HS-27A (cell line): ENCODE measurements at regions not wholly inside any gene's neighbourhood (a gene's known extent, or its start where the extent isn't known, plus 50 kb on each side); places are given as distances from the start of the nearest gene placed in this dataset.

Experiments
- DNase-seq: peaks from one replicate; pipeline ENCODE4 v3.0.0-alpha.2; 2012; ENCODE audit warnings: low read depth, missing footprints

DNA sequence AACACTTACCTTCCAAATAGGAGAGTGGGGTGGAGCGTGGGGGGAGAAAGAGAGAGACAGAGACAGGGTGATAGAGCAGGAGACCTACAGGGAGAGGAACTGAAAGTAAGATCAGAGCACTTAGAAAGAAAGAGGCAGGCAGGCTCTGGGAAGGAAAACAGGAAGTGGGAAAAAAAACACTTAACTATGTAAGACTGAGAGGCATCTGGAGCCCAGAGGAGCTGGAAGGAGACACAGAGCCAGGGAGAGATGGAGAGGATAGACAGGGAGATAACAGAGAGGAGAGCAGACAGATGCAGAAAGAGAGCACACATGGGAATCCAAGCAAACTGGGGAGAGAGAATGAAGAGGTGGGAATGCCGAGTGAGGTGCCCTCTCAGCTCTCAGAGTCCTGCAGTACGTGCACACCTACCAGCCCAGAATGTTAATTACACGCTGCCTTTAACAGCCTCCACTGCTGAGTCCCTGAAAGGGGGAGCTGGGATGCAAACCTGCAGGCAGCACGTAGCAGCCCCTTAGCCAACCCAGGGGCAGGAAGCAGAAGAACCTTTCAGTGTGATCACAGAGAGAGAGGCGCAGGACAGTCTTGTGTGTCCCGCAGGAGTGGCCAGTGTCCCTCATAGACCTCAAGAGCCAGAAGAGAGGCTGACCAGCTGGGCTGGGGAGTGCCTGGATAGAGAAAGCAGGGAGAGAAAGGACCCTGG, 132.7 kb upstream of the LRFN2 start:
- DNase-seq, result no peak

DNA sequence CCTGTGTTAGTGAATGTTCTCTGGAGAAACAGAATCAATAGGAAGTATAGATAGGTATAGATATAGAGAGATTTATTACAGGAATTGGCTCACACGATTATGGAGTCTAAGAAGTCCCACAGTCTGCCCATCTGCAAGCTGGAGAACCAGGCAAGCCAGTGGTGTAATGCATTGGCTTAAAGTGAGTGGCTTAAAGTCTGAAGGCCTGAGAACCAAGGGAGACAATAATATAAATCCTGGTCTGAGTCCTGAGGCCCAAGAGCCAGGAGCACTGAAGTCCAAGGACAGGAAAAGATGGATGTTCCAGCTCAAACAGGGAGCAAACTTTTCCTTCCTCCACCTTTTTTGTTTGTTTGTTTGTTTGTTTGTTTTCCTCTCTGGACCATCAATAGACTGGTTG, 131.2 kb upstream of the LRFN2 start:
- DNase-seq, result no peak

DNA sequence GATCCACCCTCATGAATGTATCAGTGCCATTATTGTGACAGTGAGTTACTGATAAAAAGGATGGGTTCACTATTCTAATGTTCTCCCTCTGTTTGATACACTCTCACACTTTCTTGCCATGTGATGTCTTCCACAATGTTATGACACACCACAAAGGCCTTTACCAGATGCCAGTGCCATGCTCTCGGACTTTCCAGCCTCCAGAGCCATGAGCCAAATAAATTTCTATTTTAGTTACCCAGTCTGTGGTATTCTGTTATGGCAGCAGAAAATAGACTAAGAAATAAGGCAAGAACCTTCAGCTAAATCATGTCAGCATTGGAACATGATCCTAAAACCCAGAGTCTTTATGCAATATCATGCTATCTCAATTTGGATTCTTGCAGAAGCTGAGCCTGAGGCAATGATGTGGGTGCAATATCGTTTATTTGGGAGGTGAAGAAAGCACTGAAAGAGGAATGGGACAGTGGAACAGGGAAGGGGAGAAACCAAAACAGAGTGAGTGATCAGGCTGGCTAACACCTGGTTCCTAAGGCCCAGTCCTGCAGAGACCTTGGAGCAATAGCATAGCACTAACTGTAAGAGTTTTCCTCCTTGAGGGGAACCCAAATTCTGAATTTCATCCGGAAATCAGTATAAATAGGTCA, 130.4 kb upstream of the LRFN2 start:
- DNase-seq, result no peak

GRCh38 chr6:40715570-40716403, 128.6 kb upstream of the LRFN2 start:
- no peak for DNase-seq

GRCh38 chr6:40714576-40715564, 127.7 kb upstream of the LRFN2 start:
- no peak for DNase-seq

DNA sequence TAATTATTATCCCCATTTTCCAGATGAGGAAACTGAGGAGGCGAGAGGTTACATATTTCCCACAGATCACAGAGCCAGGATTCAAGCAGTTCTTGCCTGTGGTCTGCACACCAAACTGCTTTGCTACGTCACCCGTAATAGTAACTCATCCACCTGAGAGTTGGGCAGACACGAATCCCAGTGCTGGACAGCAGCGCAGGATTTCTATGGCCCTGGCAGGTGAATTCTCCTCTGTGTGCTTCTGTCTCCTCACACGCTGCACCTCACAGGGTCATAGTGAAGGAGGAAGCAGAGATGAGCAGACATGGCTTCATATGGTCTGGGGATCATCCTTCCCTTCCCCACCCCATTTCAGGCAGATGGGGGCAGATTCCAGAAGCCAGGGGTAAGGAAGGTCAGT, 127.0 kb upstream of the LRFN2 start:
- DNase-seq, result no peak

DNA sequence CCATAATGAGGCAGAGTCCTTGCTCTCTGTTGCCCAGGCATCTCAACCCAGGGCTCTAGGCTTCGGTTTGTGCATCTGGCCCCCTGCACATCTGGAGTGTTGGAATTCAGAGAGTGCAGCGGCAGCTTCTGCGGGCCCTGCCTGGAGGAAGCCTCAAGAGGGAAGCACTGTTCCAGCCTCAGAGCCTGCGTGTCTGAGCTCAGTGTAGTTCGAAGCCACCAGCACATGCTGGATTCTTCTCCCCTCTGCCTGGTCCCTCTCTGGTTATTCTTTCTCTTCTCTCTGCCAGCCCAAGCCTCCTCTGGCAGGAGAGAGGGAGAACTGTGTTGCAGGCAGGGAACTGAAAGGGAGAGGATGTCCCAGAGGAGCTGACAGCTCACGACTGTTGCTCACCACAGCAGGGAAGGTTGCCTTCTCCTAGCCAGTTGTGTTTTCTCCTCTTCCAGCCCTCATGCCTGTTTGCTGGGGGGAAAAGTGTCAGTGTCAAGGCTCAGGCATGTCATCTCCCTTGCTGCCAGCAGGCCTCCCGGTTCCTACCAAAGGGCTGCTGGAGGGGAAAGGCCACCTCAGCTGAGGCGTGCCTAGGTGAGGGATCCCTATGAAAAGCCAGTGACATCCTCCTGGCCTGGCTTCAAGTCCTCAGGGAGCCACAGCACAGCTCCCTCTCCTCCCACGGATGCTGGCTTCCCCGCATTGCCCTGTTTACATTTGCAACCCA, 126.0 kb upstream of the LRFN2 start:
- no peak for DNase-seq

- DNase-seq, result no peak
Observed at GRCh38 chr6:40710626-40711330, 123.6 kb upstream of the LRFN2 start.

DNA sequence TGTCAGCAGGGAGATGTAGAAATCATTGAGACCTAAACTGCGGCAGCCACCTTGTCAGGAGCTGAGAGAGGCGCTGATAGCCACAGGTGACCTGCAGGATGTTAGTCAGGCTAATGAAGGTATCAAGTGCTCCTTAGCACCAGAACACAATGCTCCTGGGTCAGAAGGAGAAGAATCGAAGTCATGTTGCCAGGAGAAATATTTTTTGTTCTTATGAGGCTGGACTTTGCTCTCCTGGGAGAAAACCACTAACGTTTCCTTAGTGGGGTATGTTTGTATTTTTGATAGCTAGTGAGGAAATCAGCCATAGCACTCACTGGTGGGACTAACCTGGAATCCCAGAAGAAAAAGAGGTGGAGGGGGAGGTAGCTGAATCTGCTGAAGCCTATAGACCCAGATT, 120.9 kb upstream of the LRFN2 start:
- DNase-seq, result no peak

- DNase-seq, result no peak
Observed at GRCh38 chr6:40706178-40706577, 119.0 kb upstream of the LRFN2 start.

DNA sequence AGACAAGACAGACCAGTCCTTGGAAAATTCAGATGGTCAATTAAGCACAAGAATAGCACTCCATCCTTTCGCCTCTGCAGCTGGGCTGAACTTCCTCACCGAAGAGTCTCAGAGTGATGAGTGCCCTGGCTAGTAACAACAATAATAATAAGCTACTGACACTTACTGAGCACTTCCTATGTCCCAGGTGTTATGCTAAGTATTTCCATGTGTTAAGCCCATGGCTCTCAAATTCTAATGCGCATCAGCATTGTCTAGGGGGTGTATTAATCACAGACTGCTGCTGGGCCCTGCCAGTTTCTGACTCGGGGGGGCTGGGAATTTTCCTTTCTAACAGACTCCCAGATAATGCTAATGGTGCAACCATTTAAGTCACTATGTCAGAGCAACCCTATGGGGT, 118.2 kb upstream of the LRFN2 start:
- no peak for DNase-seq

DNA sequence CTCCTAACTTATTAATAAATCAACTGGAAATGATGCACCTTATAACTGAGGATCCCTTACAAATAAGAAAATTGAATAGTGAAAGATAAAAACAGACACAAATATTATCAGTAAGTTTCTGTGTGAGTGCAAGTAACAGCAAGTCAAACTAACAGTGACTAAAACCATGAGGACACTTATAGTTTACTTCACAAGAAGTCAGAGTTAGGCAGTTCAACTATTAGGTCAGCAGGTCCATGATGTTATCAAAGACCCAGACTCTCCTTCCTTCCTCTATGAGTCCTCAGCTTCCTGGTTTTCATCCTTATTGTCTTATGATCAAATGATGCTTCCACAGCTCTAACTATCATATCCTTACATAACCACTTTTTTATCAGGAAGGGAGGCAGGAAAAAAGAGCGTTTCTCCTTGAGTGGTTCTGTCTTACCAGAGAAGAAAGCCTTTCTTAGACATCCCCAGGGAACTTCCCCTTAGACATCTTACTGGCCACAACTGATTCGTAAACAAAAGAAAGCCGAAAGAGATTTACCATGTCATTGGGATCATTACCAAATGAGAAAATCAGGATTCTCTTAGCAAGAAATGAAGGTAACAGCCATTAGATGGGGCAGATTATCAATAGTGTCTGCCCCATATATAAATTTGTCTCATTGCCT, 114.3 kb upstream of the LRFN2 start:
- DNase-seq, result no peak

DNA sequence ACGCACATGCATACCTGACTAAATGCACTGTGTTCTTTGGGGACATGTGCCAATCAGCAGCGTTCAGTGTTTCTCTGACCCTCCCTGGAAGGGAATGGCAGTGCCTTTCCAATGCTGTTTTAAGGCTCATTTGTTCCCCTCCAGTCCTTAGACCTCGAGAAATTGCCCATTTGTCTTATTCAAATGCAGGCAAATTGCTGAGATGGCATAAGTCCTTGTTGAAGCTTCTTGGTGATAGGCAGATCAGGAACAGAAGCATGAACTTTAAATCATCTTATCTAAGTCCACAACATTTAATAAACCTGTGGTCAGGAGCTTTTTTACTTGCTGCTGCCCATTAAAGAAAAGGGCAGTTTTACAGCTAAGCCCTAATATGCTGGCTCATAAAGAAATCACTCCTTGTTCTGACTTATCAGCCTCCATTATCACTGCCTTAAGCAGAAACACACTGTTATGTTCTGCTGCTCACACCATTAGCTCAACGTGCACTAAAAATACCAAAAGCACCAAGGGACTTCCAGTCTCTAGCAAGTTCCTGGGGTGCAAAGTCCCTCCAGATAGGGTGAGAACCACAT, 112.9 kb upstream of the LRFN2 start:
- DNase-seq, result no peak

- DNase-seq, result no peak
Observed at GRCh38 chr6:40695750-40696415, 108.7 kb upstream of the LRFN2 start.

GRCh38 chr6:40695114-40695513, 108.0 kb upstream of the LRFN2 start:
- DNase-seq, result no peak

DNA sequence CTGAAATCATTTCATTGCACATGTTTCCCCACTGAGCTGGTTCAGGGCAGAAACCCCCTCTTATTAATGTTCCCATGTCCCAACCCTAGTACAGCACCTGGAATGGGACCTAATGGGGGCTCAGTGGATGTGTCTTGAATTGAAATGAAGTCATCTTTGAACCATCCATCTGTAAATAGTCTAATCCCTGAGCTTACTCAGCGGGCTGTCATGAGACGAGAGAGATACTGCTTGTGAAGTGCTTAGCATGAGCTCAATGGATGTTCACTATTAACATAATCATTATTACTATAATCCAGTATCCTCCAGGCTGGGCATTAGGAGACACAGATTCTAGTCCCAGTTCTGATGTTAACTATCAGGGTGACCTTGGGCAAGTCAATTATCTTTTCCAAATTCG, 106.6 kb upstream of the LRFN2 start:
- no peak for DNase-seq

- no peak for DNase-seq
Observed at GRCh38 chr6:40692337-40692736, 105.2 kb upstream of the LRFN2 start.

- no peak for DNase-seq
Observed at GRCh38 chr6:40689185-40689584, 102.0 kb upstream of the LRFN2 start.

- no peak for DNase-seq
Observed at GRCh38 chr6:40688214-40688761, 101.1 kb upstream of the LRFN2 start.
